ENCODE measurements at regions not wholly inside any gene's neighbourhood (a gene's known extent, or its start where the extent isn't known, plus 50 kb on each side); places are given as distances from the start of the nearest gene placed in this dataset.

- TF ChIP-seq, protein P1, sequence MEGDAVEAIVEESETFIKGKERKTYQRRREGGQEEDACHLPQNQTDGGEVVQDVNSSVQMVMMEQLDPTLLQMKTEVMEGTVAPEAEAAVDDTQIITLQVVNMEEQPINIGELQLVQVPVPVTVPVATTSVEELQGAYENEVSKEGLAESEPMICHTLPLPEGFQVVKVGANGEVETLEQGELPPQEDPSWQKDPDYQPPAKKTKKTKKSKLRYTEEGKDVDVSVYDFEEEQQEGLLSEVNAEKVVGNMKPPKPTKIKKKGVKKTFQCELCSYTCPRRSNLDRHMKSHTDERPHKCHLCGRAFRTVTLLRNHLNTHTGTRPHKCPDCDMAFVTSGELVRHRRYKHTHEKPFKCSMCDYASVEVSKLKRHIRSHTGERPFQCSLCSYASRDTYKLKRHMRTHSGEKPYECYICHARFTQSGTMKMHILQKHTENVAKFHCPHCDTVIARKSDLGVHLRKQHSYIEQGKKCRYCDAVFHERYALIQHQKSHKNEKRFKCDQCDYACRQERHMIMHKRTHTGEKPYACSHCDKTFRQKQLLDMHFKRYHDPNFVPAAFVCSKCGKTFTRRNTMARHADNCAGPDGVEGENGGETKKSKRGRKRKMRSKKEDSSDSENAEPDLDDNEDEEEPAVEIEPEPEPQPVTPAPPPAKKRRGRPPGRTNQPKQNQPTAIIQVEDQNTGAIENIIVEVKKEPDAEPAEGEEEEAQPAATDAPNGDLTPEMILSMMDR (optimal IDR thresholded peaks at IDR 0.05 in 1 of 3, IDR thresholded peaks at IDR 0.05 in 1 of 3, conservative IDR thresholded peaks at IDR 0.05 in 1 of 3; ENCODE audit: extremely low read depth in 1 of 3, insufficient read depth in 2 of 3, low read length in 3 of 3), result no peak
- no peak for TF ChIP-seq EZH2 (IDR thresholded peaks at IDR 0.05; ENCODE audit: low read length)
These were observed 252.4 kb downstream of the TOMM20 start for GRCh38 chr1:234875953-234876855.
